GM23248 (cell line): ENCODE measurements at regions not wholly inside any gene's neighbourhood (a gene's known extent, or its start where the extent isn't known, plus 50 kb on each side); places are given as distances from the start of the nearest gene placed in this dataset.

ENCODE experiments used
- DNase-seq: peaks from one replicate; pipeline ENCODE4 v3.0.0-alpha.2; 2015
- H2AFZ ChIP-seq: fragments of 200-600 bp; sonication (generic); 2 replicates; pipeline ENCODE4 v1.6.1; 2016; ENCODE audit warnings: antibody characterized with exemption
- H3F3A ChIP-seq: fragments of 200-600 bp; sonication (generic); 2 replicates; pipeline ENCODE4 v1.6.1; 2016; ENCODE audit warnings: mild to moderate bottlenecking, antibody characterized with exemption, mixed run types; ENCODE audit not compliant: insufficient read depth
- H3K27ac ChIP-seq: fragments of 200-600 bp; sonication (generic); 2 replicates; pipeline ENCODE4 v1.5.1; 2016; ENCODE audit warnings: mild to moderate bottlenecking
- H3K27me3 ChIP-seq: fragments of 200-600 bp; sonication (generic); replicated peaks from 2 replicates; pipeline ENCODE4 v1.6.1; 2016; ENCODE audit warnings: mild to moderate bottlenecking; ENCODE audit not compliant: insufficient read depth
- H3K36me3 ChIP-seq: fragments of 200-600 bp; sonication (generic); 2 replicates; pipeline ENCODE4 v1.6.1; 2016; ENCODE audit warnings: low read depth, mild to moderate bottlenecking
- H3K4me1 ChIP-seq: fragments of 200-600 bp; sonication (generic); 2 replicates; pipeline ENCODE4 v1.6.1; 2016; ENCODE audit warnings: mild to moderate bottlenecking; ENCODE audit not compliant: insufficient read depth
- H3K4me2 ChIP-seq: fragments of 200-600 bp; sonication (generic); one replicate; pipeline ENCODE4 v1.6.1; 2016; ENCODE audit warnings: mild to moderate bottlenecking; ENCODE audit not compliant: unreplicated experiment
- H3K4me3 ChIP-seq: fragments of 200-600 bp; sonication (generic); 2 replicates; pipeline ENCODE4 v1.5.1; 2016; ENCODE audit warnings: mild to moderate bottlenecking
- H3K79me2 ChIP-seq: fragments of 200-600 bp; sonication (generic); 2 replicates; pipeline ENCODE4 v1.6.1; 2016; ENCODE audit warnings: mild to moderate bottlenecking; ENCODE audit not compliant: insufficient read depth
- H3K9ac ChIP-seq: fragments of 200-600 bp; sonication (generic); 2 replicates; pipeline ENCODE4 v1.6.1; 2016; ENCODE audit warnings: mild to moderate bottlenecking
- H3K9me2 ChIP-seq: fragments of 200-600 bp; sonication (generic); 2 replicates; pipeline ENCODE4 v1.6.1; 2016; ENCODE audit warnings: mixed run types, mild to moderate bottlenecking, moderate library complexity; ENCODE audit not compliant: insufficient read depth
- H3K9me3 ChIP-seq: fragments of 200-600 bp; sonication (generic); one replicate; pipeline ENCODE4 v1.6.1; 2017; ENCODE audit warnings: low read depth
- H4K20me1 ChIP-seq: fragments of 200-600 bp; sonication (generic); 2 replicates; pipeline ENCODE4 v1.6.0; 2016; ENCODE audit not compliant: insufficient read depth
- EZH2 ChIP-seq: fragments of 200-600 bp; sonication (generic); IDR thresholded peaks from 2 replicates; pipeline ENCODE4 v1.6.1; 2018; ENCODE audit warnings: antibody characterized with exemption, mild to moderate bottlenecking; ENCODE audit not compliant: insufficient read depth, poor library complexity, severe bottlenecking
- EZH2phosphoT487 ChIP-seq: fragments of 200-600 bp; sonication (generic); IDR thresholded peaks from 2 replicates; pipeline ENCODE4 v1.6.1; 2018; ENCODE audit warnings: antibody characterized with exemption, moderate library complexity, mild to moderate bottlenecking, low read depth; ENCODE audit not compliant: insufficient read depth
- WGBS, 2 experiments: methylation state at CpG; one replicate each; pipeline ENCODE4 v1.1.6; 2015 to 2017; ENCODE audit warnings: low lambda C conversion rate in 2 of 2, low coverage in 1 of 2; ENCODE audit errors: missing lambda C conversion rate in 2 of 2; 5-methylcytosine and 5-hydroxymethylcytosine counted together
- in situ Hi-C: fragments of 300-500 bp; cut with MboI; formaldehyde crosslinking; loops from 2 replicates; pipeline ENCODE4 v1.15.0; 2020

DNA sequence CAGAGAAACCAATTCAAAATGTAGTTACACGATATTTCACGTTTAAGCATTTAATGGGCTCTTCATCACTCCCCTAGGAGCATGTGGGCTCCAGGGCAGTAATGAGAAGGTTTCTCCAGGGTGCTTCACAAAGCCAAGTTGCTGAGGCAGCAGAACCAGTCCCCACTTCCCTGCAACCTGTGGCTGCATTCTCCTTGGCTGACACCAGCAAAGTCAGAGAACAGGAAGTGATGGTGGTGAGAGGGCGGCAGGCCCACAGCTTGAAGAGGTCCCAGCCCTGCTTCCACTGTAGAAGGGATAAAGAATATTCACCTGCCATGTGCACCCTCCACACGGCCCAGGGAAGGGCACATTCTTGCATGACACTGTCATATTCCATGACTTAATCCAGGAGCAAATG lies 133.2 kb downstream of the CBLN1 start:
- no peak for TF ChIP-seq EZH2
- TF ChIP-seq EZH2phosphoT487, result no peak
- Histone ChIP-seq H3K9ac (no peak overlapping the region), H3K36me3 (no peaks in the 10 kb centered on the region), H3K79me2 (no peaks in the 10 kb centered on the region), H3K4me3 (no peak overlapping the region), H4K20me1 (no peaks in the 10 kb centered on the region), H3K9me3 (no peaks in the 10 kb centered on the region), H2AFZ (no peak overlapping the region), H3F3A (no peaks in the 10 kb centered on the region), H3K27ac (no peak overlapping the region), H3K4me1 (no peaks in the 10 kb centered on the region), H3K27me3 (no peaks in the 10 kb centered on the region), H3K9me2 (no peaks in the 10 kb centered on the region), H3K4me2 (no peak overlapping the region)
- in situ Hi-C loops, result no loop called here
- DNase-seq, result no peak
- 6 to 7% methylated on average over 4 of the region's 4 CpGs for WGBS, 2 experiments

DNA sequence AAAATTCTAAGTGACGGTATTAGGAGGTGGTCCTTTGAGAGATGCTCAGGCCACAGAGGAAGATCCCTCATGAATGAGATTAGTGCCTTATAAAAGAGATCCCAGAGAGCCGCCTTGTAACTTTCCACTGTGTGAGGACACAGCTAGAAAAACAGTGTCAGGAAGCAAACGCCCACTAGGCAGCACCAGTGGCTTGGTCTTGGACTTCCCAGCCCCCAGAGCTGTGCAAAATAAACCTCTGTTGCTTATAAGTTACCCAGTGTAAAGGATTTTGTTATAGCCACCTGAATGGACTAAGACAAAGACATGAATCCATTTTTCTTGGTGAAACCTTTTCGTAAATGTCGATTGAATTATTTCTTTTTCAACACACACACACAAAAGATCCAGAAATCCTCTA lies 141.0 kb downstream of the CBLN1 start:
- DNase-seq, result no peak
- WGBS, 2 experiments, result 26% methylated on average over 5 of the region's 5 CpGs

DNA sequence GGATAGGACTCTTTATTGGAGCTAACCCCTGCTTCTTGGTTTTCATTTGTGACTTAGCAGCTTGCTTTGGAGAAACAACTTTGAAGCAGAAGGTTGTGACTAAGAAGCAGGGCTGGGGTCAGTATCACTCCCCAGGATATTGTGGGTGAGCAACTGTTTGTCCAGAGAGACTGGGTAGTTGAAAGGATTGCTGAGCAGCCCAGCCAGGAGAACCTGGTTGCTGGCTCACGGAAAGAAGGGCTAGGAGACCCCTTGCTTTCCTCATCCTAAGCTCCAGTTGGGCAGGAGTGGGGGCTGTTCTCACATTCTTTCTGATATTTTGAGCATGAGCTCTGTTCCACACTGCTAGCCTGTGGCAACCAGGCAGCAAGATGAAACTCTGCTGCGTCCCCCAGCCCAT lies 151.2 kb downstream of the CBLN1 start:
- Histone ChIP-seq H3K27me3 (no peaks in the 10 kb centered on the region), H2AFZ (no peak overlapping the region), H3K79me2 (no peaks in the 10 kb centered on the region), H3F3A (no peaks in the 10 kb centered on the region), H3K4me1 (no peaks in the 10 kb centered on the region), H3K36me3 (no peaks in the 10 kb centered on the region), H4K20me1 (no peaks in the 10 kb centered on the region), H3K27ac (no peak overlapping the region), H3K4me3 (no peak overlapping the region), H3K4me2 (no peak overlapping the region), H3K9ac (no peak overlapping the region), H3K9me2 (no peaks in the 10 kb centered on the region), H3K9me3 (no peaks in the 10 kb centered on the region)
- in situ Hi-C loops, result no loop called here
- no peak for DNase-seq
- TF ChIP-seq EZH2 (no peak), EZH2phosphoT487 (no peak)
- WGBS, 2 experiments, result 4 to 10% methylated on average over 2 of the region's 2 CpGs

More for the DNA sequence above, 141.0 kb downstream of the CBLN1 start:
- Histone ChIP-seq H3K9ac (no peak overlapping the region), H3K79me2 (no peaks in the 10 kb centered on the region), H3K27me3 (no peaks in the 10 kb centered on the region), H3K9me2 (no peaks in the 10 kb centered on the region), H4K20me1 (no peaks in the 10 kb centered on the region), H3F3A (no peaks in the 10 kb centered on the region), H3K27ac (no peak overlapping the region), H3K4me2 (no peak overlapping the region), H3K36me3 (no peaks in the 10 kb centered on the region), H3K4me3 (no peak overlapping the region), H3K4me1 (no peaks in the 10 kb centered on the region), H2AFZ (no peak overlapping the region), H3K9me3 (no peaks in the 10 kb centered on the region)
- no peak for TF ChIP-seq EZH2phosphoT487
- no peak for TF ChIP-seq EZH2
- in situ Hi-C loops, result no loop called here

DNA sequence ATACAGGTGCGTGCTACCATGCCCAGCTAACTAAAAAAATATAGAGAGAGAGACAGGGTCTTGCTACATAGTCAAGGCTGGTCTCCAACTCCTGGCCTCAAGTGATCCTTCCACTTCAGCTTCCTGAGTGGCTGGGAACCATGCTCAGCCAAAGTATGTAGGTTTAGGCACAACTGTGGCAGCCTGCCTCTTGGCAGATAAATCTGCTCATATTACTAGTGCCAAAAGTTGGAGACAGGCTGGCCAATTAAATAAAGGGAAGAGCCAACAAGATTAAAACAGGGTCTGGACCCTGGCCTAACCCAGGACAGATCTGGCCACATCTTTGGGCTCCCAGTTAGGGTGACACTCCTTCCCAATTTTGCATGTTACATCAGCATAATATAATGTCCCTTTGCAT lies 151.7 kb downstream of the CBLN1 start:
- no peaks in the 10 kb centered on the region for H3K36me3 ChIP-seq
- H4K20me1 ChIP-seq, result no peaks in the 10 kb centered on the region
- WGBS, 2 experiments, result 10 to 22% methylated on average over 1 of the region's 1 CpG
- in situ Hi-C loops, result no loop called here
- no peaks in the 10 kb centered on the region for H3K79me2 ChIP-seq
- H2AFZ ChIP-seq, result no peak overlapping the region
- no peaks in the 10 kb centered on the region for H3K9me2 ChIP-seq
- no peak for TF ChIP-seq EZH2
- TF ChIP-seq EZH2phosphoT487, result no peak
- no peak overlapping the region for H3K4me2 ChIP-seq
- no peak overlapping the region for H3K4me3 ChIP-seq
- H3F3A ChIP-seq, result no peaks in the 10 kb centered on the region
- no peaks in the 10 kb centered on the region for H3K4me1 ChIP-seq
- H3K9ac ChIP-seq, result no peak overlapping the region
- H3K27me3 ChIP-seq, result no peaks in the 10 kb centered on the region
- H3K9me3 ChIP-seq, result no peaks in the 10 kb centered on the region
- no peak for DNase-seq
- no peak overlapping the region for H3K27ac ChIP-seq

DNA sequence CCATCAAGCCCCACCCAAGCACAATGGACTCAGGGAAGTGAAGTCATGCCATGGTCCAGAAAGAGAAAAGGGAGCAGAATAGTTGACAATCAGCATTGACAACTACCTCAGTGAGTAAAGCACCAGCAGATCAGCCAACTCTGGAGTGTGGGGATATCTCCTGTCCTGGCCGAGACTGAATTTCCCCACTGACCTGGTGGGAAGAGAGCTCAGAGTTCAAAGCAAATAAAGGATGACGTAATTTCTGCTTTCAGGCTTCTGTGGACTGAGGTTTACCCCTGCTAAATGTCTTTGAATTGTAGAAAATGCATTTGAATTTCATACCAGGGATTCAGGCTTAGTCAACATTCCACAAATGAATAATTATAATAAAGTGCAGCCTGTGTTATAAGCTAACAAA lies 152.9 kb downstream of the CBLN1 start:
- H3K9ac ChIP-seq, result no peak overlapping the region
- H2AFZ ChIP-seq, result no peak overlapping the region
- H3K4me3 ChIP-seq, result no peak overlapping the region
- 0% methylated on average over 2 of the region's 2 CpGs for WGBS, 2 experiments
- H3K36me3 ChIP-seq, result no peaks in the 10 kb centered on the region
- H4K20me1 ChIP-seq, result no peaks in the 10 kb centered on the region
- in situ Hi-C loops, result no loop called here
- no peak overlapping the region for H3K27ac ChIP-seq
- no peaks in the 10 kb centered on the region for H3K9me2 ChIP-seq
- H3K79me2 ChIP-seq, result no peaks in the 10 kb centered on the region
- DNase-seq, result no peak
- no peak for TF ChIP-seq EZH2
- TF ChIP-seq EZH2phosphoT487, result no peak
- no peaks in the 10 kb centered on the region for H3K4me1 ChIP-seq
- no peaks in the 10 kb centered on the region for H3K27me3 ChIP-seq
- H3K4me2 ChIP-seq, result no peak overlapping the region
- H3K9me3 ChIP-seq, result no peaks in the 10 kb centered on the region
- no peaks in the 10 kb centered on the region for H3F3A ChIP-seq
